ENCODE measurements at regions not wholly inside any gene's neighbourhood (a gene's known extent, or its start where the extent isn't known, plus 50 kb on each side); places are given as distances from the start of the nearest gene placed in this dataset.

DNA sequence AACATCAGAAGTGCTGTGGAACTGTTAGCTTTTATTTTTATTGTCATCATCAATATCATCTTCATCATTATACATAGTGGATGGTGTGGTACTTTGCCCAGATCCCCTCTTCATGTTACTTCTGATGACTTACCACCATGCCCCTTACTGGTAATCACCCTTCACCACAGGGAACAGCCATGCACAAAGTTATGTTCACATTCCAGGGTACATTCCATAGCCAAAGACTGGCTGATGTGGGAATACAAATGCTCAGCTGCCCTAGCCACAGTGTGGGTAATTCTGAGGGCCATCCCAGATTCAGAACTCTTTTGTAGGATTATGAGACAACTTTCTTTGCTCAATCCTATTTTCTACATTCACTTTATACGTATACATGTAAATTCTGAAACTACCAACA lies 691.3 kb upstream of the CXADR start:
- DNase-seq (ENCODE audit: low read depth in 2 of 2), result no peak
- TF ChIP-seq, protein P1, sequence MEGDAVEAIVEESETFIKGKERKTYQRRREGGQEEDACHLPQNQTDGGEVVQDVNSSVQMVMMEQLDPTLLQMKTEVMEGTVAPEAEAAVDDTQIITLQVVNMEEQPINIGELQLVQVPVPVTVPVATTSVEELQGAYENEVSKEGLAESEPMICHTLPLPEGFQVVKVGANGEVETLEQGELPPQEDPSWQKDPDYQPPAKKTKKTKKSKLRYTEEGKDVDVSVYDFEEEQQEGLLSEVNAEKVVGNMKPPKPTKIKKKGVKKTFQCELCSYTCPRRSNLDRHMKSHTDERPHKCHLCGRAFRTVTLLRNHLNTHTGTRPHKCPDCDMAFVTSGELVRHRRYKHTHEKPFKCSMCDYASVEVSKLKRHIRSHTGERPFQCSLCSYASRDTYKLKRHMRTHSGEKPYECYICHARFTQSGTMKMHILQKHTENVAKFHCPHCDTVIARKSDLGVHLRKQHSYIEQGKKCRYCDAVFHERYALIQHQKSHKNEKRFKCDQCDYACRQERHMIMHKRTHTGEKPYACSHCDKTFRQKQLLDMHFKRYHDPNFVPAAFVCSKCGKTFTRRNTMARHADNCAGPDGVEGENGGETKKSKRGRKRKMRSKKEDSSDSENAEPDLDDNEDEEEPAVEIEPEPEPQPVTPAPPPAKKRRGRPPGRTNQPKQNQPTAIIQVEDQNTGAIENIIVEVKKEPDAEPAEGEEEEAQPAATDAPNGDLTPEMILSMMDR (IDR thresholded peaks at IDR 0.05; ENCODE audit: low read depth, low read length), result no peak
- no peak overlapping the region for H3K4me3 ChIP-seq (replicated peaks in 1 of 2; ENCODE audit: low read depth in 2 of 2, low read length in 2 of 2)

GRCh38 chr21:16829532-16829931 lies 683.3 kb upstream of the CXADR start:
- DNase-seq (ENCODE audit: low read depth in 2 of 2), result no peak
- TF ChIP-seq, protein P1 (IDR thresholded peaks at IDR 0.05; ENCODE audit: low read depth, low read length), result no peak
- H3K4me3 ChIP-seq (replicated peaks in 1 of 2; ENCODE audit: low read depth in 2 of 2, low read length in 2 of 2), result no peak overlapping the region

- TF ChIP-seq, protein P1 (IDR thresholded peaks at IDR 0.05; ENCODE audit: low read depth, low read length), result no peak
- H3K4me3 ChIP-seq (replicated peaks in 1 of 2; ENCODE audit: low read depth in 2 of 2, low read length in 2 of 2), result no peak overlapping the region
- DNase-seq (ENCODE audit: low read depth in 2 of 2), result no peak
Observed at GRCh38 chr21:16832791-16833190, 680.1 kb upstream of the CXADR start.

DNA sequence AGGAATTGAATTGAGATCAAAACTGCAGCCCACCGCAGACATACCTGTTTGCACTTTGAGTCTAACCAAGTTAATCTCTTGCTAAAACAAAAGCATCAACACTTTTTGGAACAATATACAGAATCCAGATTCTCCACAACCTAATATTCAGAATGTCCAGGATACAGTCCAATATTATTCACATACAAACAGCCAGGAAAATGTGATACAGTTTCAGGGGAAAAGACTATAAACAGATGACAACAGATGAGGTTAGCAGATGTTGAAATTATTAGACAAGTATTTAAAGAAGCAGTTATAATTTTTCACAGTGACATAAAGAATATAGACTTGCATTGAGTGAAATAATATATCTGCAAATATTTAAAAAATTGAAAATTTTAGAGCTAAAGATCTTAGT lies 678.1 kb upstream of the CXADR start:
- DNase-seq (ENCODE audit: low read depth in 2 of 2), result no peak
- H3K4me3 ChIP-seq (replicated peaks in 1 of 2; ENCODE audit: low read depth in 2 of 2, low read length in 2 of 2), result no peak overlapping the region
- TF ChIP-seq, protein P1 (IDR thresholded peaks at IDR 0.05; ENCODE audit: low read depth, low read length), result no peak

DNA sequence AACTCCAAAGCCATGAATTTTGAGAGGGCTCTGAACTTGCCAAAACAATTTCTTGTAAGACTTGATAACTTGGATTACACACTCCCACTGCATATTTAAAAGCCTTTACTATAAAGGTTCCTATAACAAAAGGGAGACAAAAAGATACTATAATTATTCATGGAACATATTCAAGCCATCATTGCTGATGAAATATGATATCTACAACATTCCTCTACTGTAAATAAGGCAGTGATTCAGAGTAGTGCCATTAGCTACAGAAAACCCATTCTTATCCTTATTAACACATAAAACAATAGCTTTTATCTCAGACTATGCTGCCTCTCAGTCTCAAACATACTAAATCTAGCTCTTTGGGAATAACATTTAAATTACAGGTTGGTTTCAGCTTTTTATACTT lies 675.5 kb upstream of the CXADR start:
- peak; percentile 20 to 38 for DNase-seq (ENCODE audit: low read depth in 2 of 2)
- TF ChIP-seq, protein P1 (IDR thresholded peaks at IDR 0.05; ENCODE audit: low read depth, low read length), result no peak
- no peak overlapping the region for H3K4me3 ChIP-seq (replicated peaks in 1 of 2; ENCODE audit: low read depth in 2 of 2, low read length in 2 of 2)

DNA sequence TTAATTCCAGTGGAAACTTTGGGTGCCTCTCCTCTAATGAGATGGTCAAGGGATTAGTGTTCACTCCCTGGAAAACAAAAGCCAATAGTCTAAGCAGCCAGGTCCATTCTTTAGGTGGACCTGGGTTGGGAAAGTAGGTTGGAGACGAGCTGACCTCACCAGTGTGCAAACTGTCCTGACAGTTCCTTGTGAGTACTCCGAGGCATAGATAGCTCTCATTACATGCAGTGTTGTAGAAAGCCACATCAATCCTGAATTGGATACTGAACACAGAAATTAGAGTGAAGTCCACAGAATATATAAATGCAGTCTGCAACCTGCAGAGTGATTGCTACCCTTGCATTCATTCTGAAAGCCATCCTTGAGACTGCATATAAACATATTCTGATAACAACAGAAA lies 675.1 kb upstream of the CXADR start:
- TF ChIP-seq, protein P1 (IDR thresholded peaks at IDR 0.05; ENCODE audit: low read depth, low read length), result no peak
- DNase-seq (ENCODE audit: low read depth in 2 of 2), result no peak
- no peak overlapping the region for H3K4me3 ChIP-seq (replicated peaks in 1 of 2; ENCODE audit: low read depth in 2 of 2, low read length in 2 of 2)

GRCh38 chr21:16838331-16838730 lies 674.5 kb upstream of the CXADR start:
- H3K4me3 ChIP-seq (replicated peaks in 1 of 2; ENCODE audit: low read depth in 2 of 2, low read length in 2 of 2), result no peak overlapping the region
- TF ChIP-seq, protein P1 (IDR thresholded peaks at IDR 0.05; ENCODE audit: low read depth, low read length), result no peak
- DNase-seq (ENCODE audit: low read depth in 2 of 2), result peak in 1 of 2 donors; percentile 64
